HepG2 (cell line): ENCODE measurements at regions not wholly inside any gene's neighbourhood (a gene's known extent, or its start where the extent isn't known, plus 50 kb on each side); places are given as distances from the start of the nearest gene placed in this dataset.

ENCODE experiments used
- KLF16 ChIP-seq, 2 experiments: sonication (generic) in 1 of 2; formaldehyde crosslinking in 1 of 2; IDR thresholded peaks; 2 replicates each; pipeline versions ENCODE4 v1.6.1 to v1.8.0; 2016 to 2023; ENCODE audit warnings: missing genetic modification reagents in 2 of 2, missing compliant biosample characterization in 1 of 2
- SMC3 ChIP-seq: IDR thresholded peaks from 2 replicates; pipeline ENCODE4 v1.6.1; 2011; ENCODE audit warnings: low read length, improper control_type of control experiment
- STAG1 ChIP-seq: sonication (generic); formaldehyde crosslinking; IDR thresholded peaks from 2 replicates; pipeline ENCODE4 v1.4.0; 2020; ENCODE audit warnings: missing genetic modification reagents
- TF ChIP-seq, protein P1 (sequence below): sonication (generic); formaldehyde crosslinking; conservative IDR thresholded peaks from 2 replicates; pipeline ENCODE4 v1.4.0; 2020; ENCODE audit warnings: missing genetic modification reagents
- TF ChIP-seq, protein P2 (sequence below): sonication (generic); formaldehyde crosslinking; IDR thresholded peaks from 2 replicates; pipeline ENCODE4 v1.5.0; 2020; ENCODE audit warnings: mild to moderate bottlenecking, missing genetic modification reagents
- TF ChIP-seq, protein P3 (sequence below): sonication (generic); formaldehyde crosslinking; IDR thresholded peaks from 2 replicates; pipeline ENCODE4 v1.5.0; 2020; ENCODE audit warnings: mild to moderate bottlenecking, missing genetic modification reagents, moderate library complexity

DNA sequence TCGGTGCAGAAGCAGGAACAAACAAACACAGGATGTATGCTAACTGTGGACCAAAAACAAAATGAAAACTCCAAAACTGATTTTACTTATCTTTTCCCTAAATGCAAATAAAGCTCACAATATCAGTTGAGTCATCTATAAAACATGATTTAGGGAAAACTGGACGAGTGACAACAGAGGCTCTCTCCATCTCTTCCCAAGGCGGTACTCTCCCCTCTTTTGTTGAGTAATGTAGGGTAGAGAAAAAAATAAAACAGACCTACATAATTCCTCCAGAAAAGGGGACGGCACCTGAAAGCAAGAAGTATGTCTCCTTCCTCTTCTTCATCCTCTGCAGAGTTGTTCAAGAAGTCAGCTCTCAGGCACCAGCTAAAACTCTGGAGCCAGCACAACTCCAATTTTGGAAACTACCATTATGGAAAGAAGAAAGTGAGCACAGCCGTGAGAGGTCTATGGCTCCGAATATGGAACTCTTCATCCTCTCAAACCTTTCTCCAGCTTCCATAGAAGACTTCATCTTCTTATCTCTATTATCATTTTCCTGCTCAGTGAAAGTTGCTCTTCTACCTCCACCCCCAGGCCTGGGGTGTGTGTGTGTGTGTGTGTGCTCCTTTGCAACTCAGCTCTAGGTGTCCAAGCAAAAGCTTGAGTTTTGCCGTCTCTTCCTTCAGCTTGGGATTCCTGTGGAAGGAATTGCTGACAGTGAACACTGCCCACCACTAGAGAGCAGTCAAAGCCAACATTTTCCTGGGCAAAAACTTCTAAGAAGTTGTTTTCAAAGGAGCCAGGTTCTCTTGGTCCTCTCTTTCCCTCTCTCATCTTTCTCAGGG lies 155.4 kb downstream of the DIO2 start (continued):
- TF ChIP-seq, protein P1, sequence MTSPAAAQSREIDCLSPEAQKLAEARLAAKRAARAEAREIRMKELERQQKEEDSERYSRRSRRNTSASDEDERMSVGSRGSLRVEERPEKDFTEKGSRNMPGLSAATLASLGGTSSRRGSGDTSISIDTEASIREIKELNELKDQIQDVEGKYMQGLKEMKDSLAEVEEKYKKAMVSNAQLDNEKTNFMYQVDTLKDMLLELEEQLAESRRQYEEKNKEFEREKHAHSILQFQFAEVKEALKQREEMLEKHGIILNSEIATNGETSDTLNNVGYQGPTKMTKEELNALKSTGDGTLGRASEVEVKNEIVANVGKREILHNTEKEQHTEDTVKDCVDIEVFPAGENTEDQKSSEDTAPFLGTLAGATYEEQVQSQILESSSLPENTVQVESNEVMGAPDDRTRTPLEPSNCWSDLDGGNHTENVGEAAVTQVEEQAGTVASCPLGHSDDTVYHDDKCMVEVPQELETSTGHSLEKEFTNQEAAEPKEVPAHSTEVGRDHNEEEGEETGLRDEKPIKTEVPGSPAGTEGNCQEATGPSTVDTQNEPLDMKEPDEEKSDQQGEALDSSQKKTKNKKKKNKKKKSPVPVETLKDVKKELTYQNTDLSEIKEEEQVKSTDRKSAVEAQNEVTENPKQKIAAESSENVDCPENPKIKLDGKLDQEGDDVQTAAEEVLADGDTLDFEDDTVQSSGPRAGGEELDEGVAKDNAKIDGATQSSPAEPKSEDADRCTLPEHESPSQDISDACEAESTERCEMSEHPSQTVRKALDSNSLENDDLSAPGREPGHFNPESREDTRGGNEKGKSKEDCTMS: no peak
- TF ChIP-seq KLF16 (CRISPR knock-in tag; IDR thresholded peaks at IDR 0.05): no peak
- TF ChIP-seq SMC3: peak; percentile 71
- TF ChIP-seq STAG1: peak; percentile 88
- TF ChIP-seq, protein P2, sequence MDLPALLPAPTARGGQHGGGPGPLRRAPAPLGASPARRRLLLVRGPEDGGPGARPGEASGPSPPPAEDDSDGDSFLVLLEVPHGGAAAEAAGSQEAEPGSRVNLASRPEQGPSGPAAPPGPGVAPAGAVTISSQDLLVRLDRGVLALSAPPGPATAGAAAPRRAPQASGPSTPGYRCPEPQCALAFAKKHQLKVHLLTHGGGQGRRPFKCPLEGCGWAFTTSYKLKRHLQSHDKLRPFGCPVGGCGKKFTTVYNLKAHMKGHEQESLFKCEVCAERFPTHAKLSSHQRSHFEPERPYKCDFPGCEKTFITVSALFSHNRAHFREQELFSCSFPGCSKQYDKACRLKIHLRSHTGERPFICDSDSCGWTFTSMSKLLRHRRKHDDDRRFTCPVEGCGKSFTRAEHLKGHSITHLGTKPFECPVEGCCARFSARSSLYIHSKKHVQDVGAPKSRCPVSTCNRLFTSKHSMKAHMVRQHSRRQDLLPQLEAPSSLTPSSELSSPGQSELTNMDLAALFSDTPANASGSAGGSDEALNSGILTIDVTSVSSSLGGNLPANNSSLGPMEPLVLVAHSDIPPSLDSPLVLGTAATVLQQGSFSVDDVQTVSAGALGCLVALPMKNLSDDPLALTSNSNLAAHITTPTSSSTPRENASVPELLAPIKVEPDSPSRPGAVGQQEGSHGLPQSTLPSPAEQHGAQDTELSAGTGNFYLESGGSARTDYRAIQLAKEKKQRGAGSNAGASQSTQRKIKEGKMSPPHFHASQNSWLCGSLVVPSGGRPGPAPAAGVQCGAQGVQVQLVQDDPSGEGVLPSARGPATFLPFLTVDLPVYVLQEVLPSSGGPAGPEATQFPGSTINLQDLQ (CRISPR knock-in tag): no peak
- TF ChIP-seq, protein P3, sequence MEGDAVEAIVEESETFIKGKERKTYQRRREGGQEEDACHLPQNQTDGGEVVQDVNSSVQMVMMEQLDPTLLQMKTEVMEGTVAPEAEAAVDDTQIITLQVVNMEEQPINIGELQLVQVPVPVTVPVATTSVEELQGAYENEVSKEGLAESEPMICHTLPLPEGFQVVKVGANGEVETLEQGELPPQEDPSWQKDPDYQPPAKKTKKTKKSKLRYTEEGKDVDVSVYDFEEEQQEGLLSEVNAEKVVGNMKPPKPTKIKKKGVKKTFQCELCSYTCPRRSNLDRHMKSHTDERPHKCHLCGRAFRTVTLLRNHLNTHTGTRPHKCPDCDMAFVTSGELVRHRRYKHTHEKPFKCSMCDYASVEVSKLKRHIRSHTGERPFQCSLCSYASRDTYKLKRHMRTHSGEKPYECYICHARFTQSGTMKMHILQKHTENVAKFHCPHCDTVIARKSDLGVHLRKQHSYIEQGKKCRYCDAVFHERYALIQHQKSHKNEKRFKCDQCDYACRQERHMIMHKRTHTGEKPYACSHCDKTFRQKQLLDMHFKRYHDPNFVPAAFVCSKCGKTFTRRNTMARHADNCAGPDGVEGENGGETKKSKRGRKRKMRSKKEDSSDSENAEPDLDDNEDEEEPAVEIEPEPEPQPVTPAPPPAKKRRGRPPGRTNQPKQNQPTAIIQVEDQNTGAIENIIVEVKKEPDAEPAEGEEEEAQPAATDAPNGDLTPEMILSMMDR (CRISPR knock-in tag): peak; percentile 78
- TF ChIP-seq, all 625 proteins: peak for 4
